GM12878 (cell line): ENCODE measurements at regions not wholly inside any gene's neighbourhood (a gene's known extent, or its start where the extent isn't known, plus 50 kb on each side); places are given as distances from the start of the nearest gene placed in this dataset.

Experiments used
- ATAC-seq: fragments of 200-7000 bp; cut with Tn5 transposase; 3 replicates; pipeline ENCODE4 v1.9.1; 2020; ENCODE audit warnings: mild to moderate bottlenecking, moderate library complexity
- BruUV-seq: library from RNA; stranded (reverse); fragments of 400-500 nt; replicated peaks from 2 replicates; lab custom pipeline; 2021; lab: Mats Ljungman, UMichigan
- CTCF ChIA-PET: fragments of 300-600 bp; sonication (Branson Sonifier 250); formaldehyde crosslinking; extraction: SDS; loops from one replicate; lab custom pipeline; 2021; ENCODE audit warnings: inconsistent platforms; lab: Yijun Ruan, JAX
- POLR2A ChIA-PET: fragments of 350-600 bp; formaldehyde crosslinking; extraction: SDS; loops from one replicate; lab custom pipeline; 2021; ENCODE audit warnings: inconsistent platforms; lab: Charles Lee
- RAD21 ChIA-PET: fragments of 300-600 bp; sonication (Branson Sonifier 250); formaldehyde crosslinking; loops from one replicate; lab custom pipeline; 2023; ENCODE audit warnings: antibody characterized with exemption; ENCODE audit not compliant: unreplicated experiment; lab: Charles Lee
- SMC1A ChIA-PET: fragments of 300-600 bp; sonication (Branson Sonifier 250); formaldehyde crosslinking; loops from one replicate; lab custom pipeline; 2023; ENCODE audit not compliant: unreplicated experiment, uncharacterized antibody; lab: Charles Lee
- DNase-seq: peaks from one replicate; pipeline ENCODE4 v3.0.0-alpha.2; 2011; ENCODE audit warnings: low read depth, low spot score
- FAIRE-seq: peaks from 3 replicates; lab custom pipeline; 2011; peaks lifted over from hg19 to GRCh38; lab: Jason Lieb, UNC
- H2AFZ ChIP-seq: 2 replicates; pipeline ENCODE4 v1.6.0; 2011; ENCODE audit warnings: low read depth, low read length, control low read depth; ENCODE audit not compliant: control insufficient read depth
- H3K27ac ChIP-seq: 2 replicates; pipeline ENCODE4 v1.5.1; 2011; ENCODE audit warnings: control low read depth; ENCODE audit not compliant: control insufficient read depth, insufficient read depth
- H3K27me3 ChIP-seq, 2 experiments: replicated peaks in 1 of 2; 2 replicates each; pipeline versions ENCODE4 v1.6.0 to v1.6.1; 2011; ENCODE audit warnings: low read length in 1 of 2; ENCODE audit not compliant: control insufficient read depth in 2 of 2, insufficient read depth in 2 of 2
- H3K36me3 ChIP-seq, 2 experiments: 2 replicates each; pipeline ENCODE4 v1.5.1; 2011; ENCODE audit warnings: low read length in 1 of 2; ENCODE audit not compliant: control insufficient read depth in 2 of 2, insufficient read depth in 2 of 2
- H3K4me1 ChIP-seq: 2 replicates; pipeline ENCODE4 v1.6.1; 2011; ENCODE audit warnings: mild to moderate bottlenecking, low read length, moderate library complexity, mixed read lengths; ENCODE audit not compliant: control insufficient read depth, insufficient read depth
- H3K4me2 ChIP-seq: 2 replicates; pipeline ENCODE4 v1.6.0; 2011; ENCODE audit warnings: control low read depth; ENCODE audit not compliant: control insufficient read depth, insufficient read depth
- H3K4me3 ChIP-seq: fragments of 200-600 bp; sonication (generic); 2 replicates; pipeline ENCODE4 v1.5.1; 2016
- H3K79me2 ChIP-seq: 2 replicates; pipeline ENCODE4 v1.6.0; 2011; ENCODE audit warnings: low read length; ENCODE audit not compliant: control insufficient read depth, insufficient read depth
- H3K9ac ChIP-seq: 2 replicates; pipeline ENCODE4 v1.8.0; 2011; ENCODE audit warnings: low read length, control low read depth, mixed read lengths; ENCODE audit not compliant: control insufficient read depth, insufficient read depth
- H3K9me3 ChIP-seq: replicated peaks from 3 replicates; pipeline ENCODE4 v1.5.1; 2011; ENCODE audit warnings: mild to moderate bottlenecking, low read length; ENCODE audit not compliant: control insufficient read depth, insufficient read depth
- H4K20me1 ChIP-seq: 2 replicates; pipeline ENCODE4 v1.6.0; 2011; ENCODE audit not compliant: control insufficient read depth, insufficient read depth
- CHD2 ChIP-seq: IDR thresholded peaks from 2 replicates; pipeline ENCODE4 v1.6.1; 2011; ENCODE audit warnings: low read depth, low read length, improper control_type of control experiment, borderline replicate concordance
- ESRRA ChIP-seq: IDR thresholded peaks from 2 replicates; pipeline ENCODE4 v1.6.1; 2012; ENCODE audit warnings: mild to moderate bottlenecking, low read length, improper control_type of control experiment
- ETV6 ChIP-seq, 2 experiments: fragments of 450-650 bp in 1 of 2; IDR thresholded peaks in 1 of 2; conservative IDR thresholded peaks in 1 of 2; 2 replicates each; pipeline ENCODE4 v1.6.1; 2014; ENCODE audit warnings: antibody characterized with exemption in 1 of 2, borderline replicate concordance in 1 of 2, low read depth in 1 of 2, mild to moderate bottlenecking in 1 of 2, moderate library complexity in 1 of 2
- MEF2B ChIP-seq: fragments of 450-650 bp; IDR thresholded peaks from 2 replicates; pipeline ENCODE4 v1.6.1; 2018; ENCODE audit warnings: mild to moderate bottlenecking, moderate library complexity; ENCODE audit not compliant: partially characterized antibody, poor library complexity, severe bottlenecking
- NBN ChIP-seq: fragments of 450-650 bp; IDR thresholded peaks from 2 replicates; pipeline ENCODE4 v1.6.1; 2016
- NR2C2 ChIP-seq: IDR thresholded peaks from 2 replicates; pipeline ENCODE4 v1.6.1; 2011; ENCODE audit warnings: borderline replicate concordance, low read depth; ENCODE audit not compliant: control insufficient read depth, insufficient read length
- NRF1 ChIP-seq: conservative IDR thresholded peaks from 2 replicates; pipeline ENCODE4 v1.6.1; 2011; ENCODE audit warnings: mild to moderate bottlenecking, low read depth, low read length, improper control_type of control experiment
- PAX5 ChIP-seq: IDR thresholded peaks from 2 replicates; pipeline ENCODE4 v1.6.1; 2011; ENCODE audit warnings: low read depth, low read length, borderline replicate concordance
- POLR2AphosphoS2 ChIP-seq: IDR thresholded peaks from 2 replicates; pipeline ENCODE4 v1.6.1; 2011; ENCODE audit warnings: low read depth, mild to moderate bottlenecking, low read length, improper control_type of control experiment, moderate library complexity
- SMAD1 ChIP-seq: fragments of 450-650 bp; IDR thresholded peaks from 2 replicates; pipeline ENCODE4 v1.6.1; 2018; ENCODE audit warnings: mild to moderate bottlenecking, low read depth; ENCODE audit not compliant: partially characterized antibody
- YBX1 ChIP-seq: fragments of 450-650 bp; IDR thresholded peaks from 2 replicates; pipeline ENCODE4 v1.6.1; 2016; ENCODE audit warnings: antibody characterized with exemption
- ZNF622 ChIP-seq: fragments of 450-650 bp; IDR thresholded peaks from 2 replicates; pipeline ENCODE4 v1.6.1; 2017; ENCODE audit warnings: mild to moderate bottlenecking, inconsistent platforms
- whole genome bisulfite sequencing: methylation state at CpG from one replicate; pipeline ENCODE4 v1.1.6; 2016; ENCODE audit warnings: low lambda C conversion rate; ENCODE audit not compliant: insufficient replicate concordance, insufficient coverage; ENCODE audit errors: missing lambda C conversion rate; 5-methylcytosine and 5-hydroxymethylcytosine counted together
- in situ Hi-C: fragments of 300-500 bp; cut with MboI; formaldehyde crosslinking; loops from 9 replicates; pipeline ENCODE4 v1.14.3; 2018; ENCODE audit warnings: mixed read lengths
- intact Hi-C: fragments of 100-400 bp; cut with micrococcal nuclease; formaldehyde crosslinking; loops from one replicate; pipeline ENCODE4 v1.14.2; 2022; ENCODE audit not compliant: unreplicated experiment
- TF ChIP-seq, protein P1 (sequence below): fragments of 450-650 bp; IDR thresholded peaks from 2 replicates; pipeline ENCODE4 v1.6.1; 2017; ENCODE audit warnings: low read depth, mild to moderate bottlenecking, moderate library complexity

DNA sequence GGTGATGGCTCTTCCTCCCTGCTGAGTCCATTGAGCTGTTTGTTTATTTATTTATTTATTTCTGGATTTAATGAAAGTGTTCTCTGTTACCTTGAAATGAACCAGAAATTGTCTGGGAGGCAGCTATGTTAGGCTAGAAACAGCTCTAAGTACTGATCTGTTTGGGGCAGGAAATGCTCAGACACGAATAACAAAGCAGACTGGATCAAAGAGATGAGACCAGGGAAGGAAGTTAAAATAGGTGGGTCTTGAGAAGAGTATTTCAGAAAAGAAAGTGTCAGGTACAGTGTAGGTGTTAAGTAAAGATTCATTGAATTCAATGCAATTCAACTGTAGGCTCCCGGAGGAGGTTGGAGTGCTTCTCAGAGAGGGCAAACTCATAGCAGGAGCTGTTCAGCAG lies 173.3 kb downstream of the IL20RB start:
- in situ Hi-C loops = no loop called here
- no peaks in the 10 kb centered on the region for H3K36me3 ChIP-seq
- H3K4me1 ChIP-seq = no peaks in the 10 kb centered on the region
- CTCF ChIA-PET = interaction anchor here (0.6 kb wide), 1 partner anchor 359 kb away, joined by 3 read pairs; no protein-coding TSS in a partner anchor
- no peak overlapping the region for H3K4me3 ChIP-seq
- H2AFZ ChIP-seq = no peak overlapping the region
- no peak overlapping the region for H3K9ac ChIP-seq
- DNase-seq (no peak), ATAC-seq (no peak), FAIRE-seq (no peak)
- H3K4me2 ChIP-seq = no peak overlapping the region
- TF ChIP-seq MEF2B = no peak
- TF ChIP-seq ETV6 (conservative IDR thresholded peaks at IDR 0.05 in 1 of 2, IDR thresholded peaks at IDR 0.05 in 1 of 2; ENCODE audit: borderline replicate concordance in 1 of 2, low read depth in 1 of 2) = no peak
- RAD21 ChIA-PET = no interaction called here
- BruUV-seq = no TSS peak
- H3K79me2 ChIP-seq = no peaks in the 10 kb centered on the region
- no peaks in the 10 kb centered on the region for H3K9me3 ChIP-seq
- intact Hi-C loops = no loop called here
- SMC1A ChIA-PET = interaction anchor here (0.5 kb wide), 1 partner anchor 25 kb away, joined by 3 read pairs; no protein-coding TSS in a partner anchor
- WGBS = 0% methylated on average over 2 of the region's 2 CpGs
- no peaks in the 10 kb centered on the region for H4K20me1 ChIP-seq
- POLR2A ChIA-PET = no interaction called here
- H3K27ac ChIP-seq = no peak overlapping the region
- no peaks in the 10 kb centered on the region for H3K27me3 ChIP-seq

DNA sequence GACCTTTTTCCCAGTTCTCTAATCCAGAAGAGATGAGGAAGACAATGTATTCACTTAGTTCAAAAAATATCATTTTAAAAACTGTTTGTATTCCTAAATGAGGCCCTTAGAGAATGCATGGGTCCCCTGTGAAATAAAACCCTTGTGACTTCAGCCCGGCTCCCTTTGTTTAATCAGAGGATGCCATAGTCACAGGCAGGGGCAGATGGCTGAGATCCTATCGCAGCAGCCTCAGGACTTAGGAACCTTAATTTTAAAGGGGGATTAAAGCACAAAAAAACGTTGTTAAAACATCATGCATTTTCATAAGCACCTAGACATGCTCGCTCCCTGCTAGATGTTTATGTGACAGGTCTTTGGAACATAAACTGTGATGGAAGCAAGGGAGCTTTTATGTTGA lies 176.6 kb downstream of the IL20RB start:
- H3K9me3 ChIP-seq = no peaks in the 10 kb centered on the region
- ChIA-PET CTCF (no interaction called here), SMC1A (interaction anchor here (1.5 kb wide), 1 partner anchor 11 kb away, joined by 4 read pairs; no protein-coding TSS in a partner anchor), RAD21 (no interaction called here), POLR2A (no interaction called here)
- no peak overlapping the region for H3K9ac ChIP-seq
- H3K79me2 ChIP-seq = no peaks in the 10 kb centered on the region
- no peak for ATAC-seq
- no peak overlapping the region for H2AFZ ChIP-seq
- intact Hi-C loops = no loop called here
- DNase-seq = no peak
- H3K27me3 ChIP-seq = no peaks in the 10 kb centered on the region; a peak in 1 of 4 replicates
- no peak overlapping the region for H3K4me3 ChIP-seq
- no peak for FAIRE-seq
- no peak overlapping the region for H3K4me2 ChIP-seq
- WGBS = 7% methylated on average over 4 of the region's 4 CpGs
- H4K20me1 ChIP-seq = no peaks in the 10 kb centered on the region
- BruUV-seq = no TSS peak
- H3K27ac ChIP-seq = no peak overlapping the region
- H3K4me1 ChIP-seq = no peaks in the 10 kb centered on the region
- in situ Hi-C loops = no loop called here
- H3K36me3 ChIP-seq = no peaks in the 10 kb centered on the region
- no peak for TF ChIP-seq PAX5
- no peak for TF ChIP-seq CHD2
- TF ChIP-seq NR2C2 = no peak
- no peak for TF ChIP-seq SMAD1
- TF ChIP-seq ETV6 (conservative IDR thresholded peaks at IDR 0.05 in 1 of 2, IDR thresholded peaks at IDR 0.05 in 1 of 2; ENCODE audit: borderline replicate concordance in 1 of 2, low read depth in 1 of 2) = no peak
- TF ChIP-seq NRF1 = no peak
- TF ChIP-seq POLR2AphosphoS2 = no peak
- no peak for TF ChIP-seq ESRRA
- TF ChIP-seq NBN = no peak
- TF ChIP-seq, protein P1, sequence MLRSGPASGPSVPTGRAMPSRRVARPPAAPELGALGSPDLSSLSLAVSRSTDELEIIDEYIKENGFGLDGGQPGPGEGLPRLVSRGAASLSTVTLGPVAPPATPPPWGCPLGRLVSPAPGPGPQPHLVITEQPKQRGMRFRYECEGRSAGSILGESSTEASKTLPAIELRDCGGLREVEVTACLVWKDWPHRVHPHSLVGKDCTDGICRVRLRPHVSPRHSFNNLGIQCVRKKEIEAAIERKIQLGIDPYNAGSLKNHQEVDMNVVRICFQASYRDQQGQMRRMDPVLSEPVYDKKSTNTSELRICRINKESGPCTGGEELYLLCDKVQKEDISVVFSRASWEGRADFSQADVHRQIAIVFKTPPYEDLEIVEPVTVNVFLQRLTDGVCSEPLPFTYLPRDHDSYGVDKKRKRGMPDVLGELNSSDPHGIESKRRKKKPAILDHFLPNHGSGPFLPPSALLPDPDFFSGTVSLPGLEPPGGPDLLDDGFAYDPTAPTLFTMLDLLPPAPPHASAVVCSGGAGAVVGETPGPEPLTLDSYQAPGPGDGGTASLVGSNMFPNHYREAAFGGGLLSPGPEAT = no peak
- TF ChIP-seq YBX1 = no peak
- no peak for TF ChIP-seq ZNF622
